OCI-LY3 (cell line): ENCODE measurements at regions not wholly inside any gene's neighbourhood (a gene's known extent, or its start where the extent isn't known, plus 50 kb on each side); places are given as distances from the start of the nearest gene placed in this dataset.

Experiments used
- H2AFZ ChIP-seq: fragments of 200-600, 300-600 bp; shearing (Covaris generic); 2 replicates; pipeline ENCODE4 v1.6.0; 2014; ENCODE audit warnings: antibody characterized with exemption, low read depth, low read length
- H3K27ac ChIP-seq: fragments of 200-600, 300-600 bp; sonication (generic); 2 replicates; pipeline ENCODE4 v1.5.1; 2014; ENCODE audit warnings: mild to moderate bottlenecking, low read length, moderate library complexity, mixed read lengths
- H3K27me3 ChIP-seq: fragments of 200-600, 300-600 bp; sonication (generic); 2 replicates; pipeline ENCODE4 v1.6.1; 2014; ENCODE audit warnings: low read depth, low read length, mixed read lengths
- H3K36me3 ChIP-seq: fragments of 200-600, 300-600 bp; sonication (generic); replicated peaks from 2 replicates; pipeline ENCODE3; 2014; ENCODE audit warnings: low read depth, low read length, mixed read lengths
- H3K4me1 ChIP-seq: fragments of 300-600, 200-600 bp; sonication (generic); 2 replicates; pipeline ENCODE4 v1.6.1; 2014; ENCODE audit warnings: low read length, mixed read lengths
- H3K4me2 ChIP-seq: fragments of 200-600, 300-600 bp; sonication (generic); 2 replicates; pipeline ENCODE4 v1.6.1; 2014; ENCODE audit warnings: low read length, mixed read lengths
- H3K4me3 ChIP-seq: fragments of 300-600, 200-600 bp; sonication (generic); 2 replicates; pipeline ENCODE4 v1.5.1; 2014; ENCODE audit warnings: antibody characterized with exemption, mild to moderate bottlenecking, low read length, moderate library complexity
- H3K79me2 ChIP-seq: fragments of 300-600, 200-600 bp; shearing (Covaris generic); 2 replicates; pipeline ENCODE4 v1.6.1; 2014; ENCODE audit warnings: mild to moderate bottlenecking, low read length, mixed read lengths
- H3K9ac ChIP-seq: fragments of 300-600, 200-600 bp; shearing (Covaris generic); 2 replicates; pipeline ENCODE4 v1.6.0; 2014; ENCODE audit warnings: mild to moderate bottlenecking, low read length, moderate library complexity
- H3K9me3 ChIP-seq: fragments of 200-600, 300-600 bp; shearing (Covaris generic); 2 replicates; pipeline ENCODE4 v1.6.1; 2014; ENCODE audit warnings: low read length, mixed read lengths; ENCODE audit not compliant: insufficient read depth
- H4K20me1 ChIP-seq: fragments of 200-600, 300-600 bp; sonication (generic); 2 replicates; pipeline ENCODE4 v1.6.1; 2016; ENCODE audit warnings: low read length, mixed read lengths; ENCODE audit not compliant: insufficient read depth
- CTCF ChIP-seq: fragments of 200-600, 300-600 bp; sonication (generic); IDR thresholded peaks from 2 replicates; pipeline ENCODE4 v1.5.1; 2014; ENCODE audit warnings: antibody characterized with exemption, low read length, low read depth
- EZH2phosphoT487 ChIP-seq: fragments of 200-600 bp; shearing (Covaris generic); IDR thresholded peaks from 2 replicates; pipeline ENCODE4 v1.6.1; 2018; ENCODE audit warnings: antibody characterized with exemption, mixed run types, low read depth

- Histone ChIP-seq H3K79me2 (no peaks in the 10 kb centered on the region), H3K27me3 (no peaks in the 10 kb centered on the region), H3K36me3 (no peaks in the 10 kb centered on the region), H4K20me1 (no peaks in the 10 kb centered on the region), H3K9ac (no peak overlapping the region), H2AFZ (no peak overlapping the region), H3K27ac (no peak overlapping the region), H3K4me2 (no peak overlapping the region), H3K4me3 (no peak overlapping the region), H3K9me3 (no peaks in the 10 kb centered on the region), H3K4me1 (no peaks in the 10 kb centered on the region)
- TF ChIP-seq CTCF (no peak), EZH2phosphoT487 (no peak)
These were observed 400.6 kb downstream of the IRS1 start for GRCh38 chr2:226399006-226399405.

GRCh38 chr2:226398580-226398979, 401.0 kb downstream of the IRS1 start:
- H3K27me3 ChIP-seq: no peaks in the 10 kb centered on the region
- no peak overlapping the region for H2AFZ ChIP-seq
- H3K79me2 ChIP-seq: no peaks in the 10 kb centered on the region
- H3K4me2 ChIP-seq: no peak overlapping the region
- no peaks in the 10 kb centered on the region for H4K20me1 ChIP-seq
- H3K4me3 ChIP-seq: no peak overlapping the region
- no peak overlapping the region for H3K27ac ChIP-seq
- no peaks in the 10 kb centered on the region for H3K4me1 ChIP-seq
- no peaks in the 10 kb centered on the region for H3K36me3 ChIP-seq
- no peaks in the 10 kb centered on the region for H3K9me3 ChIP-seq
- H3K9ac ChIP-seq: no peak overlapping the region
- no peak for TF ChIP-seq CTCF
- TF ChIP-seq EZH2phosphoT487: no peak

- Histone ChIP-seq H3K9me3 (no peaks in the 10 kb centered on the region), H3K4me2 (no peak overlapping the region), H3K36me3 (no peaks in the 10 kb centered on the region), H3K27ac (no peak overlapping the region), H4K20me1 (no peaks in the 10 kb centered on the region), H3K4me3 (no peak overlapping the region), H3K27me3 (no peaks in the 10 kb centered on the region), H3K79me2 (no peaks in the 10 kb centered on the region), H3K4me1 (no peaks in the 10 kb centered on the region), H3K9ac (no peak overlapping the region), H2AFZ (no peak overlapping the region)
- TF ChIP-seq CTCF (no peak), EZH2phosphoT487 (no peak)
These were observed 403.1 kb downstream of the IRS1 start for GRCh38 chr2:226396541-226396940.

- H3K4me2 ChIP-seq: no peak overlapping the region
- no peaks in the 10 kb centered on the region for H4K20me1 ChIP-seq
These were observed 412.1 kb downstream of the IRS1 start for GRCh38 chr2:226387499-226387942.

More at GRCh38 chr2:226387499-226387942, 412.1 kb downstream of the IRS1 start:
- Histone ChIP-seq H3K4me1 (no peaks in the 10 kb centered on the region), H3K27ac (no peak overlapping the region), H2AFZ (no peak overlapping the region), H3K36me3 (no peaks in the 10 kb centered on the region), H3K9ac (no peak overlapping the region), H3K4me3 (no peak overlapping the region), H3K27me3 (no peaks in the 10 kb centered on the region), H3K79me2 (no peaks in the 10 kb centered on the region), H3K9me3 (no peaks in the 10 kb centered on the region)
- TF ChIP-seq CTCF (no peak), EZH2phosphoT487 (no peak)
